ENCODE measurements at regions not wholly inside any gene's neighbourhood (a gene's known extent, or its start where the extent isn't known, plus 50 kb on each side); places are given as distances from the start of the nearest gene placed in this dataset.
"Not testable (repeated sequence)": the region's sequence is repeated elsewhere in the genome, so short reads cannot be mapped to it uniquely, and the experiment has no call there.

DNA sequence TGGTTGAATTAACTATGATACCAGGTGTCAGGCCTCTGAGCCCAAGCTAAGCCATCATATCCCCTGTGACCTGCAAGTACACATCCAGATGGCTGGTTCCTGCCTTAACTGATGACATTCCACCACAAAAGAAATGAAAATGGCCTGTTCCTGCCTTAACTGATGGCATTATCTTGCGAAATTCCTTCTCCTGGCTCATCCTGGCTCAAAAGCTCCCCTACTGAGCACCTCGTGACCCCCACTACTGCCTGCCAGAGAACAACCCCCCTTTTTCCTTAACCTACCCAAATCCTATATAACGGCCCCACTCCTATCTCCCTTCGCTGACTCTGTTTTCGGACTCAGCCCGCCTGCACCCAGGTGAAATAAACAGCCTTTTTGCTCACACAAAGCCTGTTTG lies 1671.4 kb downstream of the C4orf33 start:
- TF ChIP-seq, protein P1, sequence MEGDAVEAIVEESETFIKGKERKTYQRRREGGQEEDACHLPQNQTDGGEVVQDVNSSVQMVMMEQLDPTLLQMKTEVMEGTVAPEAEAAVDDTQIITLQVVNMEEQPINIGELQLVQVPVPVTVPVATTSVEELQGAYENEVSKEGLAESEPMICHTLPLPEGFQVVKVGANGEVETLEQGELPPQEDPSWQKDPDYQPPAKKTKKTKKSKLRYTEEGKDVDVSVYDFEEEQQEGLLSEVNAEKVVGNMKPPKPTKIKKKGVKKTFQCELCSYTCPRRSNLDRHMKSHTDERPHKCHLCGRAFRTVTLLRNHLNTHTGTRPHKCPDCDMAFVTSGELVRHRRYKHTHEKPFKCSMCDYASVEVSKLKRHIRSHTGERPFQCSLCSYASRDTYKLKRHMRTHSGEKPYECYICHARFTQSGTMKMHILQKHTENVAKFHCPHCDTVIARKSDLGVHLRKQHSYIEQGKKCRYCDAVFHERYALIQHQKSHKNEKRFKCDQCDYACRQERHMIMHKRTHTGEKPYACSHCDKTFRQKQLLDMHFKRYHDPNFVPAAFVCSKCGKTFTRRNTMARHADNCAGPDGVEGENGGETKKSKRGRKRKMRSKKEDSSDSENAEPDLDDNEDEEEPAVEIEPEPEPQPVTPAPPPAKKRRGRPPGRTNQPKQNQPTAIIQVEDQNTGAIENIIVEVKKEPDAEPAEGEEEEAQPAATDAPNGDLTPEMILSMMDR (IDR thresholded peaks at IDR 0.05) = not testable (repeated sequence)
- TF ChIP-seq EP300, POLR2AphosphoS5, POLR2A (IDR thresholded peaks at IDR 0.05): not testable (repeated sequence)

All from gastroesophageal sphincter (tissue), 3 donors.